ENCODE measurements at regions not wholly inside any gene's neighbourhood (a gene's known extent, or its start where the extent isn't known, plus 50 kb on each side); places are given as distances from the start of the nearest gene placed in this dataset.
A peak's percentile ranks its signal among the peaks of the same experiment; 100 is the strongest.

GRCh38 chr14:29085546-29085945 lies 319.0 kb downstream of the FOXG1 start:
- TF ChIP-seq ZC3H10 (CRISPR knock-in tag; IDR thresholded peaks at IDR 0.05) (no peak), PATZ1 (CRISPR knock-in tag; IDR thresholded peaks at IDR 0.05; ENCODE audit: borderline replicate concordance) (no peak), ZNF8 (CRISPR knock-in tag; IDR thresholded peaks at IDR 0.05) (no peak), POU6F1 (CRISPR knock-in tag; IDR thresholded peaks at IDR 0.05; ENCODE audit: borderline replicate concordance, low read depth) (no peak), ESRRG (CRISPR knock-in tag; IDR thresholded peaks at IDR 0.05) (no peak), ARNTL (CRISPR knock-in tag; IDR thresholded peaks at IDR 0.05; ENCODE audit: borderline replicate concordance, low read depth) (no peak), RARB (CRISPR knock-in tag; IDR thresholded peaks at IDR 0.05) (no peak), TOX (CRISPR knock-in tag; IDR thresholded peaks at IDR 0.05; ENCODE audit: borderline replicate concordance) (no peak), GLIS3 (CRISPR knock-in tag; IDR thresholded peaks at IDR 0.05) (no peak), ZNF565 (CRISPR knock-in tag; conservative IDR thresholded peaks at IDR 0.05; ENCODE audit: low read depth) (no peak), SNAI2 (CRISPR knock-in tag; IDR thresholded peaks at IDR 0.05) (no peak)
- peak; percentile 78 for ATAC-seq

- no peak for ATAC-seq
- no peak for TF ChIP-seq OSR1 (CRISPR knock-in tag; IDR thresholded peaks at IDR 0.05)
- no peak for TF ChIP-seq GLIS3 (CRISPR knock-in tag; IDR thresholded peaks at IDR 0.05)
- no peak for TF ChIP-seq POU6F1 (CRISPR knock-in tag; IDR thresholded peaks at IDR 0.05; ENCODE audit: borderline replicate concordance, low read depth)
- no peak for TF ChIP-seq TCF4 (CRISPR knock-in tag; IDR thresholded peaks at IDR 0.05; ENCODE audit: borderline replicate concordance)
- TF ChIP-seq ZNF8 (CRISPR knock-in tag; IDR thresholded peaks at IDR 0.05), result no peak
- no peak for TF ChIP-seq CSDC2 (CRISPR knock-in tag; IDR thresholded peaks at IDR 0.05)
- no peak for TF ChIP-seq ZFP3 (CRISPR knock-in tag; IDR thresholded peaks at IDR 0.05)
- no peak for TF ChIP-seq CSRNP3 (CRISPR knock-in tag; IDR thresholded peaks at IDR 0.05)
- no peak for TF ChIP-seq ISL1 (CRISPR knock-in tag; IDR thresholded peaks at IDR 0.05)
- TF ChIP-seq ZFP30 (CRISPR knock-in tag; IDR thresholded peaks at IDR 0.05), result no peak
- TF ChIP-seq ZNF70 (CRISPR knock-in tag; IDR thresholded peaks at IDR 0.05), result no peak
Measured at GRCh38 chr14:29089849-29090248, 323.3 kb downstream of the FOXG1 start.

- no peak for ATAC-seq
- TF ChIP-seq CSRNP3 (CRISPR knock-in tag; IDR thresholded peaks at IDR 0.05) (no peak), CREB5 (CRISPR knock-in tag; IDR thresholded peaks at IDR 0.05; ENCODE audit: low read depth) (no peak), ZNF8 (CRISPR knock-in tag; IDR thresholded peaks at IDR 0.05) (no peak), PATZ1 (CRISPR knock-in tag; IDR thresholded peaks at IDR 0.05; ENCODE audit: borderline replicate concordance) (no peak), ZNF565 (CRISPR knock-in tag; conservative IDR thresholded peaks at IDR 0.05; ENCODE audit: low read depth) (no peak), TCF4 (CRISPR knock-in tag; IDR thresholded peaks at IDR 0.05; ENCODE audit: borderline replicate concordance) (no peak), CSDC2 (CRISPR knock-in tag; IDR thresholded peaks at IDR 0.05) (no peak), POU6F1 (CRISPR knock-in tag; IDR thresholded peaks at IDR 0.05; ENCODE audit: borderline replicate concordance, low read depth) (no peak), TSHZ2 (CRISPR knock-in tag; IDR thresholded peaks at IDR 0.05) (no peak), ZC3H10 (CRISPR knock-in tag; IDR thresholded peaks at IDR 0.05) (no peak)
Measured at GRCh38 chr14:29092121-29092520, 325.5 kb downstream of the FOXG1 start.
